ENCODE measurements at regions not wholly inside any gene's neighbourhood (a gene's known extent, or its start where the extent isn't known, plus 50 kb on each side); places are given as distances from the start of the nearest gene placed in this dataset.

GRCh38 chr19:29400917-29401711 lies 124.7 kb upstream of the VSTM2B start:
- no peak for DNase-seq (ENCODE audit: low read depth in 1 of 2, low spot score in 2 of 2)
- Histone ChIP-seq H3K27me3 (replicated peaks in 1 of 4; ENCODE audit: control insufficient read depth in 3 of 4, extremely low read depth in 1 of 4, insufficient read depth in 3 of 4, low read length in 3 of 4) (peaks cover 0 to 5% (median 3%) of the 10 kb centered on the region in 4 experiments; a peak in 4 of 7 replicates), H3K4me2 (ENCODE audit: insufficient read depth in 1 of 2, low read depth in 2 of 2, low read length in 2 of 2) (no peak overlapping the region), H2BK20ac (ENCODE audit: low read length) (no peak overlapping the region), H2BK12ac (ENCODE audit: low read depth, low read length) (no peak overlapping the region), H3K14ac (ENCODE audit: insufficient read length) (no peak overlapping the region), H3K18ac (ENCODE audit: extremely low read depth, low read length) (no peak overlapping the region), H3K4me1 (replicated peaks in 1 of 4; ENCODE audit: control insufficient read depth in 3 of 4, insufficient read depth in 4 of 4, low read length in 3 of 4) (peaks cover 0 to 18% (median 11%) of the 10 kb centered on the region in 4 experiments; a peak in 5 of 7 replicates), H2BK5ac (ENCODE audit: low read depth, low read length) (no peak overlapping the region), H3K4me3 (ENCODE audit: extremely low read depth in 1 of 4, insufficient read depth in 2 of 4, low read depth in 3 of 4, low read length in 4 of 4) (no peak overlapping the region), H4K20me1 (replicated peaks in 1 of 2; ENCODE audit: control insufficient read depth in 1 of 2, insufficient read depth in 2 of 2, low read length in 2 of 2) (no peaks in the 10 kb centered on the region), H3K9ac (replicated peaks in 1 of 4; ENCODE audit: extremely low read depth in 1 of 4, low read depth in 3 of 4, low read length in 3 of 4) (no peak overlapping the region), H3K23me2 (ENCODE audit: low read depth, low read length) (peaks cover 4% of the 10 kb centered on the region), H3K4ac (replicated peaks; ENCODE audit: insufficient read length, low read depth, low read length) (no peak overlapping the region), H4K5ac (ENCODE audit: insufficient read length, low read depth, low read length) (no peak overlapping the region), H3K56ac (replicated peaks; ENCODE audit: insufficient read length, low read depth, low read length) (no peak overlapping the region), H3K79me2 (ENCODE audit: control insufficient read depth in 1 of 2, insufficient read depth in 2 of 2, low read length in 2 of 2) (no peaks in the 10 kb centered on the region), H3K36me3 (ENCODE audit: control insufficient read depth in 2 of 4, insufficient read depth in 4 of 4, low read length in 3 of 4) (no peaks in the 10 kb centered on the region), H4K8ac (ENCODE audit: extremely low read depth, insufficient read depth, low read length) (0 out of 2 replicates have a peak overlapping the region, but pooled peaks have one; percentile 48), H3K79me1 (ENCODE audit: low read depth, low read length) (no peaks in the 10 kb centered on the region), H3K9me3 (ENCODE audit: insufficient read depth in 2 of 2, low read depth in 1 of 2, low read length in 1 of 2) (no peaks in the 10 kb centered on the region), H3K27ac (ENCODE audit: low read depth, low read length) (no peak overlapping the region), H2BK120ac (replicated peaks; ENCODE audit: low read depth, low read length) (no peak overlapping the region), H2BK15ac (ENCODE audit: low read length) (no peak overlapping the region), H2AFZ (ENCODE audit: low read length) (no peak overlapping the region), H4K91ac (replicated peaks; ENCODE audit: insufficient read length, low read length) (no peak overlapping the region), H2AK5ac (ENCODE audit: low read depth, low read length) (no peak overlapping the region), H3K23ac (ENCODE audit: insufficient read length) (no peak overlapping the region)
- POLR2A ChIA-PET (ENCODE audit: partially characterized antibody) = no interaction called here
- 94% methylated on average over 21 of the region's 23 CpGs; no CpG with 5 or more reads in 1 of the 2 experiments for whole genome bisulfite sequencing, 2 experiments (ENCODE audit: extremely low coverage in 1 of 2, insufficient coverage in 1 of 2, insufficient read length in 1 of 2, insufficient replicate concordance in 2 of 2, low coverage in 1 of 2, low lambda C conversion rate in 2 of 2, missing lambda C conversion rate in 1 of 2)
- no peak for FAIRE-seq
- TF ChIP-seq CTBP2 (IDR thresholded peaks at IDR 0.05; ENCODE audit: borderline replicate concordance, insufficient read depth, insufficient read length, low read length) (no peak), CBX8 (IDR thresholded peaks at IDR 0.05; ENCODE audit: borderline replicate concordance, low read depth, low read length) (no peak), YY1 (IDR thresholded peaks at IDR 0.05; ENCODE audit: low read depth, low read length) (no peak), HDAC6 (IDR thresholded peaks at IDR 0.05; ENCODE audit: low read depth, low read length) (no peak), PHF8 (conservative IDR thresholded peaks at IDR 0.05; ENCODE audit: low read depth, low read length) (no peak), SAP30 (IDR thresholded peaks at IDR 0.05; ENCODE audit: insufficient read depth, insufficient replicate concordance, low read length) (no peak), SIN3A (conservative IDR thresholded peaks at IDR 0.05 in 1 of 2, IDR thresholded peaks at IDR 0.05 in 1 of 2; ENCODE audit: low read depth in 1 of 2, low read length in 2 of 2) (no peak)
- CTCF ChIA-PET (ENCODE audit: partially characterized antibody) = interaction anchor here (1.1 to 2.3 kb wide), 3 partner anchors 13 to 127 kb away, joined by 5 to 7 read pairs (median 5); no protein-coding TSS in a partner anchor
